CD4-positive, alpha-beta T cell treated with Interleukin-4 for 4 hours (primary cell): ENCODE measurements at regions not wholly inside any gene's neighbourhood (a gene's known extent, or its start where the extent isn't known, plus 50 kb on each side); places are given as distances from the start of the nearest gene placed in this dataset.
A peak's percentile ranks its signal among the peaks of the same experiment; 100 is the strongest.

Source experiments
- DNase-seq: peaks from one replicate; pipeline ENCODE4 v3.0.0-alpha.2; 2020

DNA sequence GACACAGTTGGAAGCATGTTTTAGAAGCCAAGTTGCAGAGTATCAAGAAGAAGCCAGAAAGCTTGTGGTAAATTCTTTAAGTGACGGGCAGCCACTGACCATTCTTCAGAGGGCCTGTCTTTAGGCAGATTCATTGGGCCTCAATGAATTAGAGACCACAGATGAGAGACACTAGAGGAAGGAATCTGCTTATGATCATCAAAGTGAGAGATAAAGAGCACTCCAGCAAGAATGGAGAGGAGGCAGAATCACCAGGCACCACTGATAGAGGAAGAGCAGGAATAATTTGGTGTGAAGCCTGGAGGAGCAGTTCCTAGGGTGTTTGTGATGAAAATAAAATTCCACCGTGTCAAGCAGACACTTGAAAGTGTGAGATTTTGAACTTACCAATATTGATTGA, 365.9 kb upstream of the SLC30A5 start:
- DNase-seq, result no peak

DNA sequence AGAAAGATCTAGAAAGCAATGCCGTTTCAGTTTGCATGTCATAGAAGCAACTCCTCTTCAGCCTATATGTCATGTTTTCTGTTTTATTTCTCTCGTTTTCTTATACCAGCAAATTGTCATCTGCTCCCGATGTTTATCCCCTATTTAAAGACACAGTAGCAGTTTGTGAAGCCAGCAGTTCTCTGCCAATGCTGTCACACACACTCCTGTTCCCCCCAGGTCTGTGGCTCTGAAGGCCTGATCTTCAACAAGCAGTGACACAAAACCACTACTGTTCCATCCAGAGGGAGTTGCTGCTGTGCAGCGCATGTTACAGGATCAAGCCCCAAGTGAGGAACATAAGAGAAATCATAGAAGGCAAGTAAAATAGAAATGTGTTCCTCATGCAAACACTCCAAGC, 364.1 kb upstream of the SLC30A5 start:
- DNase-seq, result no peak

DNA sequence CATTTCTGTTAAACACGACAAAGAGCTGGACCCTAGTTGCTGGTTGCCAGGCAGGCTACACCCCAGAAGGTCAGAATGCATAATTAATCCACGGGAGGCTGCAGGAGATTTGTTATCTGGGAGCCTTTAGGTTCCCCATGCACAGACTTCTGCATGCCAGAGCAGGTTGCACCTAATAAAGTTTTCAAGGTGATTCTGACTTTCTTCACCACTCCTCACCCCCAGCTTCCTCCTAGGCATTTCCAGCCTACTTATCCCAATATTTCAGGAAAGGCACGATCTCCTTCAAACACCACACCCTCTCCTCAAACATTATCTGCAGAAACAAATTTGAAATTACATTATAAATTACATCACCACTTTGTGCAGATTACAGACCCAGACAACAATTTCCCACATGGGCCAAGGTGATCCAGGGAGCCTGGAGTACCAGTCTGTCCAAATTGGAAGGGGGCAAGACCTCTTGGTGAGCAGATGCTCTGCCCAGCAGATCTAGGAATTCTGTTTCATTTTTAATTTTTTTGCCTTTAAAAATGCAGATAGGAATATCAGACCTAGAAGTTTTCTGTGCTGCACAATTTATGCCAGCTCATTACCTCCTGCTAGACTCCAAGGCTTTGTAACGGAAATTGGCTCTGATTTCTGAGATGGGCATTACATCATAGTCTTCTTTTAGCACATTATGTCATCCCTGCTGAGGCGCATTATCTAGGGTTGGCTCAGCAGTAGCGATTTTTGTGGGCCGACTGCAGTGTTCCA, 363.4 kb upstream of the SLC30A5 start:
- peak; percentile 10 for DNase-seq

DNA sequence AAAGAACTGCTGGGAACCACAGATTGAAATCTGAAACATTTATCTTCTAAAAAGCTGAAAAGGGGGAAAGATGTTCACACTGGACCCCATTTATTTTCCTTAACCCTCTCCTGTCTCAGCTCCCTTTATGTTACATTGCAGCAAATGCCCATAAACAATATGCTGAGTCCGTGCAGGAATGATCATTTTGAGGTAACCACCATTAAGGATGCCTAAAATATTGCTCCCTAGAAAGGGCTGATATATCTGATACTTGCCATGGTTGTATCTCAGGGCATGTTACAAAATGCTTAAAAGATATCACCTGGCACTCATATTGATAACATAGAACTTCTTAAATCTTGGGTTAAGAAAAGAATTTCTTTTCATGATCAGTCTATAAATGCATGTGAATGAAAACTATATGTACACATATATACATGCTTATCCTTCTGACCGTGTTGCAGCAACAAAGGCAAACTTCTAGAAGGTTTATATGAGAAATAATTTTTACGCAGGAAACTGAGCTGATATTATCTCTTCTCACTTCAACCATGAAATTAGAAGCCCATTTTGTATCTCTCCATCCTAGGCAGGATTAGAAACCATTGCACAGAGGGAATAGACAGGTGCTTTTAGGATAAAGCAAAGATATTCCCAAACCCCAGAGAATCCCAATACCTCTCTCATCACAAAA, 362.7 kb upstream of the SLC30A5 start:
- no peak for DNase-seq

DNA sequence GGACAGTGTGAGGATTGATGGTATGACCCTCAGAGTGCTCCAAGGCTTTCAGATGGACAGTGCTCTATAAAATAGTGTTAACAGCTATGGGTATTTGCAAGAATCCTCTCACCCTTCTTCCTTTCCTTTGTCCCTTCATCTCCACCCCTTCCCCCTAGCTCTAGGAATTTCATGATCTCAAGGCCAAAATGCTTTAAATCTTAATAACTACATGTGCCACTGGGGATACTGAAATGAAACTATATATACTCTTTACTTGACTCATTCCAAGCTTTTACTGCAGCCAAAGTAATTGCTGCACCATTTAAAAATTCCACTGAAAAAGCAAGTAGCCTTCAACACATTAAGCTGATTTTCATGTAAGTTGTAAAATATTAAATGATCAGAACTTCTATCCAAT, 361.6 kb upstream of the SLC30A5 start:
- DNase-seq, result no peak

DNA sequence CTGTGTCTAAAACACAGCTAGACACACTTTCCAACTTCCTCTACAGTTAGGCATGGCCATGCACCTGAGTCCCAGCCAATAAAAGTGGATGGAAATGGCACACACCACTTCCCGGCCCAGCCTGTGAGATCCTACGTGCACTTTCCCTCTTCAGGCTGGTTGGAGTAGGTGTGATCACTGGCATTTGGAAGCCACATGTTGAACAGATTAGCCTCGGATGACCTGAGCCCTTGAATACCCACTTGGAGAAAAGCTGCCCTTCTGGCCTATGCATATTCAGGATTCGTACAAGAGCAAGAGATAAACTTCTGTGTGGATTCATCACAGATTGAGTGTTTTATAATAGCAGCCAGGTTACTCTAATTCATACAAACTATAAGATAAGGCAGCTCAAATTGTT, 359.0 kb upstream of the SLC30A5 start:
- DNase-seq, result no peak

DNA sequence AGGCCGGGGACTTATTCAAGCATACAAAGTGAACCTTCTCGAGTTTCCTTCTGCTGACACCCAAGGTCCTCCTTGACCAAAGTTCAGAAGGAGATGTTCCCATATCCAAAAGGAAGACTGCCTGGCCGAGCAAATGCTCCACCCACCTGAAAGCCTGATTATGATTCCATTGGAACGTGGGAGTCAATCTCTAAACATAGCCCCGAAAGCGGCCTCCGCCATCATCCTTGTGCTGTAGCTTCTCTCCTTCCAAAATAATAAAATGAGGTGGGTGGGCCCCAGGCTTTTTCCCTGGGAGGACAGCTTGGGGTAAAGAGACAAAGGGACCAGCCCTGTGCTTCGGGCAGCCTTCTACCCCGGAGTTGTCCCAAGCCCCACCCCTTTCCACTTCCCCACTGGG, 355.6 kb upstream of the SLC30A5 start:
- no peak for DNase-seq

DNA sequence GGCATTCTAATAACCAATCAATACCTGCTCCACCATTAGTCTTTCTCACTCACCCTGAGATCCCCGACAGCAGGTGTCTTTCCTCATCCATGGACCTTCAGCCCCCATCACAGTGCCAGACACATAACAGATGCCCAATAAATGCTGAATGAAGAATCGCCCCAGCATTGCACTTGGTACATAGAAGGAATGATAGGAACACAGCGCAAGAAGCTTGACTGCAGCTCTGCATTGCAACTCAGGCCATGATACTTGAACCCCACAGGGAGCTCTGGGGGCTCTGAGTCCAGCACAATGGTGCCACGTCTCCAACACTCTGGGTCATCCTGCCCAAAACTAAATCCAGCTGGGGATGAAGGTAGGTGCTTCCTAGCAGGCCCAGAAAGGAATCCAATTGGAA, 355.0 kb upstream of the SLC30A5 start:
- no peak for DNase-seq

DNA sequence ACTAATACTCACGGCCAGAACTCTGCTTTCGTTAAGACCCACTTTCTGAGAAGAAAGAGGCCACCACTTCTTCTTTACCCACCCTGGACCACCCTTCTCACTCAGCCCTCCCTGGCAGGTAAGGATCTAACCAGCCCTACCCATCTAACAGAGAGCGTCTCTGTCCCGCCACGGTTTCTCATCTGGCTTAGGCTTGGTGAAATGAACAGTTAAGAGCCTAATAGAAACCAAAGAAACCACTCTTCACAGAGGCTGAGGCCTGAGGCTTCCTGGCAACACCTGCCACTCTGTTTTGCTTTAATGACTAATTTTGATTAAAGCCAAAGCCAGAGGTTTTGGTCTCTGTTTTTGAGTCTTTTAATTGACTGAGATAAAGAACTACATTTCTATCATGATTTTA, 354.1 kb upstream of the SLC30A5 start:
- no peak for DNase-seq

DNA sequence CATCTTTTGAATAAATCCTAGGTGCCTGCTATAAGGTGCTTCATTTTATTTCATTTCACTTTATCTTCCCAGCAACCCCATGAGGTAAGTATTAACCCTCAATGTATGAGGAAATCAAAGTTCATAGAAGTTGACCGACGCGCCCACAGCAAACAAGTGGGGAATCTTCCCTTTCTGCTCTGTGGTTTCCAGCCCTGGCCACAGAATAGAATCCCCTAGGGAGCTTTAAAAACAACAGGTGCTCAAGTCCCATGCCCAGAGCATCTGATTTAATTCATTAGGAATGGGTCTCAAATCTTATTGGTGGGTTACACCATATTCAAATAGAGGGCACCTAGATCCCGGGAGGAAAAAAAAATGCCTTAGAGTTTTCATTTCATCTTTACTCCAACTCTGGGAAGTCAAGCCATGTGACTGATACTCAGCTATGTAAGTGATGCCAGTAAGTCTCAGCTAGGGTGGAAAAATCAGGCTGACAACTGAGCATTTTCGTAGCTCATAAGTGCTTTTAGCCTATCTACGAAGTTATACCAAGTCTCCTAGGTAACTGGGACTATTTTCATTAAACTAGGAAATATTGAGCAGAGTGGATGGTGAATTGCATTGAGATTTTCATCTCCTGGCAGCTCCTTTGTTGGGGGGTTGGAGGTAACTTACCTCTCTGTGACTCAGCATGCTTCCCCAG, 353.4 kb upstream of the SLC30A5 start:
- DNase-seq, result no peak

DNA sequence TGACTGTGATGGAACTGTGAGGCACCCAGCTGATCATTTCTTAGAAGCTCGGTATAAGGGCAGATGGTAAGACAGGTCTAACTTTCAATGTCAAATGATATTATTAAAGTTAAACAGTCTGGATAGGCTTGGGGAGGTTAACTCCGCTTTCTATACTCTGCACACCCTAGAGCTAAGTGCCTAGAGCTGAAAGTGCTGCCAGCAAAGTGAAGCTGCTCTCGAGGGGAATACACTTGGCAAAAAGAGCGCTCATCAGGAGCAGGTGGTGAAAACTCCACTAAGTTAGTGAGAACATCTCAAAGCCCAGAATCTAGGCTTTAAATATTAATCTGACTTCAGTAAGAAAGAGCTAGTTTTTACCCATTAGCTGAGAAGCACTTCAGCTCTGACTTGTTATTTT, 349.6 kb upstream of the SLC30A5 start:
- no peak for DNase-seq

DNA sequence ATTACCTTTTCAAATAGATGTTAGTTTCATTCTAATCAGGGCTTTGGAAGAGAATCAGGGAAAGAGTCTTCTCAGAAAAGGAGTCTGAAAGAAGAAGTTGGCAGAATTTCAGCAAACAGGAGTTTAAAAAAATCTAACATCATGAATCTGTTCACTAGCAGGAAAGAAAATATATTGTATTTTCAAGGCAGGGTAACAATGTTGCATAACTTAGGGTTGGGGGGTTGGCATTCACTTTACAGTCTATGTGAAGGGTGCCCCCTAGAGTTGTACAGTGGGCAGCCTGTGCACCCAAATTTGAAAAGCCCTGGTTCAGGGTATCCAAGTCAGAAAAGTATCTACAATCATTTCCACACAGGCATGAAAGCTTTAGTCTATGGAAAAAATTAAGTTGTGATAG, 348.4 kb upstream of the SLC30A5 start:
- DNase-seq, result peak; percentile 14

DNA sequence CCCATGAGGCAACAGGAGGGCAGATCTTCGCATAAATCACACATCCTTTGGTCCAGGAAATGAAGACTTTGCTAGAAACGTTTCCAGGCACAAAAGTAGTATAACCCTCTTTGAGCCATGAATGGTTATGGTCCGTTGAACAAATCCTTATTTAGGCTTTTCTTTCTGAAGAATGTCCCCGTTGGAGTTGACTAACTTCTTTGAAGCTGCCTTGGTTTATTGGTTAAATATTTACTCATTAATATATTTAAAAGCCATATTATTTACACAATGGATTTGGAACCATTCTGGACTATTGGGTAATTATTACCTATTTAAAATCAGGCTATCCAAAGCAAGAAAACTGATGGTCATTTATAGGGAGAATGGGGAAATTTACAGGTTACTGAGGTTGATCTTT, 347.6 kb upstream of the SLC30A5 start:
- DNase-seq, result no peak

DNA sequence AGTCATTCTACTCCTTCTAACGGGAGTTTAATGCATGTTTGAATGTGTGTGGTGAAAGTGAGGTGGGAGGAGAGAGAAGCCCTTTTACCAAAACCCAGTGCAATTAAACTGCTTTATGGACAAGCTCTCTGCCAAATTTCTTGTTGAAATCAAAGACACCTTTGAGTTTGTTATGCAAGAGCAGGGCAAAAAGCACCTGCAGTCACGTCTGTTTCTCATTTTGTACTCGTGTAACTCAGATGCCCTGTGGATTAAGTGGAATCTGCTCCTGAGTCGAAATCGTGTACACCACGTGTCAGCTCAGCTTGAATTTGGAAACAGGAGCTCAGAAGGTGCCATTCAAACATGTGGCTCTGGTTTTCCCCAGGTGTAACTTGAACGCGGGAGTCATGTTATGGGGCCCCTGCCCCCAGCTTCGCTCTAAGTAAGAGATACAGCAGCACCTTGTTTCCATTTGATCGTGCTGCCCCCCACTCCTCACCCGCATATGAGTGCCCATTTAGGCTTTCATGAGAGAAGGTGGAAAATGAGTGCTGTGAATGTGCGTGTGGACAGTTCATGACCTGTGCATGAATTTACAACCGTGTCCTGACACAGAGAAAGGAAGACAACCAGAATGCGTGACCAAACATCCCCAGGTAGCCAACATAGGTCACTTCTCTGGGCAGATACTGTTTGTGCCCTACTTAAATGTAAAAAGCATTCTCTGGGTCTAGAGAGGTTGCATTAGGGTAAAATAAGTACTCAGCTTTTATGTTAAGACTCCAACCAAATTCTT, 347.0 kb upstream of the SLC30A5 start:
- DNase-seq, result no peak

DNA sequence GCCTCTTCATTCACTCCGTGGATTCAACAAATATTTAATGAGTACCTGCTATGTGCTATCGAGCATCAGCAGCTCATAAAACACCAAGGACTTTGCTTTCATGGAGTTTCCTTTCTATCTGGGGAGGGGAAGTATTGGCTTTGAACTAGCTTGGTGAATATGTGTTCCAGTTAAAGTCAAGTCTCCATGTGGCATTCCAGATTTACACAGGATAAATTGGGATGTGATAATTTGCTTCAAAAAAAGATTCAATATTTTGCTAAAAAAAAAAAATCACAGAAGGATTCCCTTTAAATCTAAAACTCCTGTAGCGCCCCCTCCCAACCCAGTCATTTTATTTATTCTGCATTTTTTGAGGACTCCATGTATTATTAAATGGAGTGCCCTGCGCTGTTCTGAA, 346.3 kb upstream of the SLC30A5 start:
- DNase-seq, result no peak

DNA sequence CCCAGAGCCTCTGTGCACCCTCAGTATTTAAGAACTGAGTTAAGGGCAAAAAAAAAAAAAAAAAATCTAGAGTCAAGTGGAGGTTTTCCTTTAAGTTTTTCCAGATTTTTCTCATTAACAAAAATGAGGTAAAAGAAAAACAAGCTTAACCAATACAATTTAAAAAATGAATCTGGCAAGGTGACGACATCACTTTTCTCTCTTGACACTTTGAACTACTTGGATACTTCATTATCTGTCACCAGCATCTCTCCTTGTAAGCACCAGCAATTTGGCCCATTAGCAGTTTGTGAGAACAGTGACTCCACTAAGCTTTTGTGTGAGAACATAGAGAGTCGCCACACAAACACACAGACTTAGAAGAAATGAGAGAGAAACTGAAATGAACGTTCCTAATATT, 345.7 kb upstream of the SLC30A5 start:
- DNase-seq, result no peak

DNA sequence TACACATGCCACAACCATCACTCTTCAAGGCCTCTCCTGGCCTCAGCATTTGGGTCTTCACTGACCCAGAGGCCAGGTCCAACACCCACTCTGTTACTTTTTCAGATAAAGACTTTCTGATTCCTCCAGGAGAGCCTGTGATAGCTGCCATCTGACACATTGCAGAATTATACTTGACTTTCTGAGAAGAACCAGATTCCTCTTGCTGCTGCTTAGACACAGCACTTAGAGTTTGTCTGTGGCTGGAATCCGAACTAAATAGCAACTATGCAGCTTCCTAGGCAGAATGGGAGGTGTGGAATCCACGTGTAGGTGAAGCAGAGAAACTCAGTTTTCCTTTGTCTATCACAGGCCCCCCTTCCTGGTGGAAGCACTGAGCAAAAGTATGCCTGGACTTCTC, 344.7 kb upstream of the SLC30A5 start:
- DNase-seq, result no peak

DNA sequence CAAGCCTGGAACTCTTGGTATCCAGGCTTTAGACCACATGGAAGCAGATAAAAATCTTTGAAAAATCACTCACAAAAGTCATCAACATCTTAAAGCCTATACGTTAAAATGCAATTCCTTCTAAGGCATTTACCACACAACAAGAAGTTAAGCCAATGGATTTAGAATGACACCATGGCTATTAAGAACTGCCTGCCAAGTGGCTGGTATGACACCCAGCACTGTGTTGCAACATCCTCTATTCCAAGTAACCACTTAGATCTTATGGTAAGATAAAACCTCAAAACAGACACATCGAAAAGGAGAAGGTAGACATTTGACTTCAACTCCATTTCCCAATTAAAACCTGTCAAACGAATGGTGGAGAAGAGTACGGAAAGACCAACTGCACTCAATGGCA, 344.2 kb upstream of the SLC30A5 start:
- no peak for DNase-seq

DNA sequence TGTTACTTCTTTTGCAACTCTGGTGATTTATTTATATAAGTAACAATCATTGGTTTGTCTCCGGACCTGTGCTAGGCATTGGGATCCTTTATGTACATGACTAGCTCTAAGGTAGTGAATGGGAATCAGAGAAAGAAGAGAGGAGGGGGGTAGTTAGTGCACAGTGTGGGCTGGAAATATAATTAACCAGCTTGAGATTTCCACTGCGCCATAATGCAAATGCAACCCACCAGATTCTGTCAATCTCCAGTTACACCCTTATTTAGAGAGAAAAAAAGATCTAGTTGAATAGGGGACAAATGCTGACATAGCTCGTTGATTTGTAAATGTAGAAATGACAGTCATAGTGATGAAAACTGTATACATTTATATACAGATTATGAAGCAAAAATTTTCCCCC, 342.2 kb upstream of the SLC30A5 start:
- no peak for DNase-seq

DNA sequence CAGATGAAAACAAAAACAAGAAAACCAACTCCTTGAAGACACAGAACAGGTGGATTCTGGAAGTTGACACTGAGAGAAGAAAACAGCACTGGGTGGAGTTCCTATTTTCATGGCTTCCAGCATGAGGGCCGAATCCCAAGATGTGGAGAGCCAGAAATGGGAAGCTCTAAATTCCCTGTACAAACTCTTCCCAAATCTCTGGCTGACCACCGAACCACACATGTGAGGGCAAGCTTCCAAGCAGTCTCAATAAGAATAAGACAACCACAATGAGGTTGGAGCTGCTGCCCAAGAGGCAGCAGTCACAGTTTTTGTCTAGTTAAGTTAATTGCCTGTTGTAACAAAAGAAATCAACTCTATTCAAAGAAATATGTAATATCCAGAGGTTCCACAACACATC, 339.3 kb upstream of the SLC30A5 start:
- DNase-seq, result no peak

DNA sequence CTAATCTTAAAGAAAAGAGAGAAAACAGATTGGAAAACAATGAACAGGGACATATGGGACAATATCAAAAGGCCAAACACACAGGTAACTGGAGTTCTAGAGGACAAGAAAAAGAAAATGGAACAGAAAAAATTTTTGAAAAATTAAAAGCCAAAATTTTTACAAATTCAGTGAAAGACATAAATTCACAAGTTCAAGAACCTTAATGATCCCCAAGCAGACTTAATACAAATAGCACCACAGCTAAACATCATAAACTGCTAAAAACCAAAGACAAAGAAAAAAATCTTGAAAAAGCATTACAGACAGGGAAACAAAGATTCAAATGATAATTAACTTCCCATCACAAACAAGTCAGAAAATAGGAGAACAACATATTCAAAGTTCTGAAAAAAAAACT, 338.5 kb upstream of the SLC30A5 start:
- no peak for DNase-seq

DNA sequence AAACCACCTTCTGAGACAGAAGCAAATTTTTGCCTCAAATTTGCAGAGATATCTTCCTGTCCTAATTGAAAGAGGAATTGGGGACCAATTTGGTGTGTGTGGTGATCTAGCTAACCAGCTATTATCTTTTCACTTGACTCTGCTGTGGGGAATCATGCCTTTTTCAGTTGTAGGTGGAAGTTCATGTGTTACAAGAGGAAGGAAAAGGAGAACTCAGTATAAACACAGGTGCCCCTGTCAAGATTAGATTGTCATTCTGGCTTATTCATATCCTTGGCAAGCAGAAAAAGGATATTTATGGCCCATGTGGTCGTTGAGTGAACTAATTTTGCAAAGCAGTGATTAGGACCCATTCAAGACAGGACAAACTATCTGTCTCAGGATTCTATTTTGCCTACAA, 336.8 kb upstream of the SLC30A5 start:
- no peak for DNase-seq

DNA sequence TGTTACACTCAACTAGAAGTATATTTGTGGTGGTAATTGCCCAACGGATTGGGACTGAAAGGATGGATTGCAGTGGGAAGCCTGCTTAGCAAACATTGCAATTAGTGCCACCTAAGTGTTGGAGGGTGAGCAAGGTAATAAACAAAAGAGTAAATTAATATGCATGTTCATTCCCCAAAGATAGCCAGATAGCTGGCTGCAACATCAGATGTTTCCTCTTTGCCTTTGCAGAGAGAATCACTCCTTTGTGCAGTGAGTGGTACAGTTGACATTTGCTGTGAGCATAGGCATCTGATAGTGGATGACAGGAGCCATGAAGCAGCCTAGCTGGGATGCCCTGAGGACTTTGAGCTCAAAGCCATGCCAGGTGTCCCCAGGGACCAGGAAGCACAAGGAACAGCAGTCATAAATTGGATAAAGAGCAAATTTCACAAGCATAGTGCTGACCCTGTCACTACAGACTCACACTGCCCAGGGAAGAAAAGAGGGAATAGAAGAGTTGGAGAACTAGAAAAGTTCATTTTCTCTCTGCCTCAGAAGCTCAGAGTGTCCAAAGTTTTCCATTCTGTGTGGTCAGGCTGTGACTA, 336.1 kb upstream of the SLC30A5 start:
- no peak for DNase-seq
